H1 (cell line): ENCODE measurements at regions not wholly inside any gene's neighbourhood (a gene's known extent, or its start where the extent isn't known, plus 50 kb on each side); places are given as distances from the start of the nearest gene placed in this dataset.
A peak's percentile ranks its signal among the peaks of the same experiment; 100 is the strongest.

Source experiments
- CTCF ChIA-PET: fragments of 300-600 bp; sonication (Branson Sonifier 250); formaldehyde crosslinking; loops from one replicate; lab custom pipeline; 2021; ENCODE audit not compliant: partially characterized antibody; lab: Charles Lee
- POLR2A ChIA-PET: fragments of 300-600 bp; sonication (Branson Sonifier 250); formaldehyde crosslinking; loops from one replicate; lab custom pipeline; 2021; ENCODE audit warnings: inconsistent platforms; ENCODE audit not compliant: partially characterized antibody; lab: Charles Lee
- DNase-seq, 2 experiments: peaks; one replicate each; pipeline versions ENCODE4 v3.0.0 to v3.0.0-alpha.2; 2010 to 2022; ENCODE audit warnings: low spot score in 2 of 2, low read depth in 1 of 2, mixed read lengths in 1 of 2
- FAIRE-seq: peaks from 2 replicates; lab custom pipeline; 2011; peaks lifted over from hg19 to GRCh38; lab: Jason Lieb, UNC
- H2AFZ ChIP-seq: 2 replicates; pipeline ENCODE4 v1.8.1; 2012; ENCODE audit warnings: low read length, inconsistent platforms
- H2AK5ac ChIP-seq: 2 replicates; pipeline ENCODE4 v1.6.1; 2013; ENCODE audit warnings: low read depth, low read length
- H2BK120ac ChIP-seq: replicated peaks from 2 replicates; pipeline ENCODE3; 2013; ENCODE audit warnings: low read depth, low read length, inconsistent platforms
- H2BK12ac ChIP-seq: 2 replicates; pipeline ENCODE4 v1.6.1; 2013; ENCODE audit warnings: low read depth, low read length
- H2BK15ac ChIP-seq: 2 replicates; pipeline ENCODE4 v1.6.1; 2013; ENCODE audit warnings: low read length
- H2BK20ac ChIP-seq: 2 replicates; pipeline ENCODE4 v1.6.1; 2013; ENCODE audit warnings: low read length
- H2BK5ac ChIP-seq: 2 replicates; pipeline ENCODE4 v1.6.1; 2013; ENCODE audit warnings: low read depth, low read length
- H3K14ac ChIP-seq: 2 replicates; pipeline ENCODE4 v1.6.1; 2013; ENCODE audit warnings: inconsistent platforms; ENCODE audit not compliant: insufficient read length
- H3K18ac ChIP-seq: 2 replicates; pipeline ENCODE4 v1.6.1; 2013; ENCODE audit warnings: low read length; ENCODE audit errors: extremely low read depth
- H3K23ac ChIP-seq: 2 replicates; pipeline ENCODE4 v1.6.1; 2013; ENCODE audit warnings: inconsistent platforms; ENCODE audit not compliant: insufficient read length
- H3K23me2 ChIP-seq: 2 replicates; pipeline ENCODE4 v1.6.1; 2013; ENCODE audit warnings: low read depth, low read length
- H3K27ac ChIP-seq: 2 replicates; pipeline ENCODE4 v1.6.1; 2011; ENCODE audit warnings: low read depth, low read length, inconsistent platforms
- H3K27me3 ChIP-seq, 4 experiments: replicated peaks in 1 of 4; 1 replicate in 1 of 4; 2 replicates in 3 of 4; pipeline versions ENCODE4 v1.6.1 to v1.8.1; 2011 to 2013; ENCODE audit warnings: low read length in 3 of 4, mild to moderate bottlenecking in 3 of 4, inconsistent platforms in 2 of 4, mixed read lengths in 2 of 4, moderate library complexity in 1 of 4; ENCODE audit not compliant: control insufficient read depth in 3 of 4, insufficient read depth in 3 of 4; ENCODE audit errors: extremely low read depth in 1 of 4
- H3K36me3 ChIP-seq, 4 experiments: 2 replicates each; pipeline versions ENCODE4 v1.6.1 to v1.8.1; 2011 to 2013; ENCODE audit warnings: mild to moderate bottlenecking in 4 of 4, low read length in 3 of 4, moderate library complexity in 2 of 4, control low read depth in 1 of 4, inconsistent platforms in 1 of 4; ENCODE audit not compliant: insufficient read depth in 4 of 4, control insufficient read depth in 2 of 4
- H3K4ac ChIP-seq: replicated peaks from 2 replicates; pipeline ENCODE3; 2013; ENCODE audit warnings: low read length, low read depth, mixed read lengths, inconsistent platforms; ENCODE audit not compliant: insufficient read length
- H3K4me1 ChIP-seq, 4 experiments: replicated peaks in 1 of 4; 1 replicate in 1 of 4; 2 replicates in 3 of 4; pipeline versions ENCODE4 v1.6.1 to v1.8.1; 2011 to 2013; ENCODE audit warnings: low read length in 3 of 4, inconsistent platforms in 2 of 4, mixed read lengths in 1 of 4; ENCODE audit not compliant: insufficient read depth in 4 of 4, control insufficient read depth in 3 of 4
- H3K4me2 ChIP-seq, 2 experiments: 2 replicates each; pipeline versions ENCODE4 v1.6.1 to v1.8.1; 2011 to 2013; ENCODE audit warnings: low read depth in 2 of 2, low read length in 2 of 2, control low read depth in 1 of 2, inconsistent platforms in 1 of 2, mild to moderate bottlenecking in 1 of 2; ENCODE audit not compliant: insufficient read depth in 1 of 2
- H3K4me3 ChIP-seq, 4 experiments: fragments of 200-600, 300-600 bp in 1 of 4; sonication (generic), shearing (Covaris generic), sonication (Bioruptor Twin) in 1 of 4; 2 replicates each; pipeline versions ENCODE4 v1.5.1 to v1.8.1; 2011 to 2016; ENCODE audit warnings: low read length in 4 of 4, low read depth in 3 of 4, control low read depth in 2 of 4, inconsistent platforms in 2 of 4, mild to moderate bottlenecking in 2 of 4, mixed read lengths in 1 of 4, moderate library complexity in 1 of 4; ENCODE audit not compliant: insufficient read depth in 2 of 4; ENCODE audit errors: extremely low read depth in 1 of 4
- H3K56ac ChIP-seq: replicated peaks from 2 replicates; pipeline ENCODE3; 2013; ENCODE audit warnings: low read depth, mild to moderate bottlenecking, mixed read lengths, low read length, inconsistent platforms; ENCODE audit not compliant: insufficient read length
- H3K79me1 ChIP-seq: 2 replicates; pipeline ENCODE4 v1.6.1; 2013; ENCODE audit warnings: low read depth, low read length, control low read depth
- H3K79me2 ChIP-seq, 2 experiments: 2 replicates each; pipeline versions ENCODE4 v1.6.1 to v1.8.1; 2012 to 2013; ENCODE audit warnings: low read length in 2 of 2, mild to moderate bottlenecking in 2 of 2, inconsistent platforms in 1 of 2; ENCODE audit not compliant: insufficient read depth in 2 of 2, control insufficient read depth in 1 of 2
- H3K9ac ChIP-seq, 4 experiments: replicated peaks in 1 of 4; 1 replicate in 1 of 4; 2 replicates in 3 of 4; pipeline versions ENCODE4 v1.6.1 to v1.8.1; 2011 to 2013; ENCODE audit warnings: low read depth in 3 of 4, low read length in 3 of 4, control low read depth in 2 of 4, mild to moderate bottlenecking in 2 of 4, moderate library complexity in 2 of 4, inconsistent platforms in 1 of 4; ENCODE audit errors: extremely low read depth in 1 of 4
- H3K9me3 ChIP-seq, 2 experiments: 2 replicates each; pipeline versions ENCODE4 v1.6.1 to v1.8.1; 2012 to 2013; ENCODE audit warnings: mild to moderate bottlenecking in 2 of 2, moderate library complexity in 2 of 2, control low read depth in 1 of 2, inconsistent platforms in 1 of 2, low read depth in 1 of 2, low read length in 1 of 2, mixed read lengths in 1 of 2; ENCODE audit not compliant: insufficient read depth in 2 of 2
- H4K20me1 ChIP-seq, 2 experiments: replicated peaks in 1 of 2; 2 replicates each; pipeline versions ENCODE3 to v1.8.1; 2011 to 2013; ENCODE audit warnings: inconsistent platforms in 2 of 2, low read length in 2 of 2, mild to moderate bottlenecking in 1 of 2; ENCODE audit not compliant: insufficient read depth in 2 of 2, control insufficient read depth in 1 of 2
- H4K5ac ChIP-seq: 2 replicates; pipeline ENCODE4 v1.6.1; 2013; ENCODE audit warnings: low read length, low read depth, mixed read lengths, inconsistent platforms; ENCODE audit not compliant: insufficient read length
- H4K8ac ChIP-seq: 2 replicates; pipeline ENCODE4 v1.8.0; 2013; ENCODE audit warnings: mild to moderate bottlenecking, moderate library complexity, low read length, inconsistent platforms; ENCODE audit not compliant: insufficient read depth; ENCODE audit errors: extremely low read depth
- H4K91ac ChIP-seq: replicated peaks from 2 replicates; pipeline ENCODE3; 2013; ENCODE audit warnings: low read length, mixed read lengths, inconsistent platforms; ENCODE audit not compliant: insufficient read length
- BCL11A ChIP-seq, 2 experiments: IDR thresholded peaks; one replicate each; pipeline ENCODE4 v1.6.1; 2011; ENCODE audit warnings: low read depth in 2 of 2, low read length in 2 of 2, mild to moderate bottlenecking in 2 of 2
- CBX5 ChIP-seq: fragments of 300-800, 300-1000 bp; sonication (generic); IDR thresholded peaks from 2 replicates; pipeline ENCODE4 v1.7.1; 2016; ENCODE audit warnings: antibody characterized with exemption, low read length, low read depth
- CBX8 ChIP-seq: fragments of 300-800, 300-1000 bp; sonication (generic); IDR thresholded peaks from 2 replicates; pipeline ENCODE4 v1.7.1; 2016; ENCODE audit warnings: low read depth, low read length, borderline replicate concordance
- CEBPB ChIP-seq: IDR thresholded peaks from 2 replicates; pipeline ENCODE4 v1.6.1; 2012; ENCODE audit warnings: low read depth, low read length
- JUN ChIP-seq: IDR thresholded peaks from 2 replicates; pipeline ENCODE4 v1.6.1; 2011; ENCODE audit warnings: low read depth, mild to moderate bottlenecking, improper control_type of control experiment, low read length
- SIX5 ChIP-seq: IDR thresholded peaks from 2 replicates; pipeline ENCODE4 v1.6.1; 2011; ENCODE audit warnings: mild to moderate bottlenecking, low read depth, low read length
- TEAD4 ChIP-seq: IDR thresholded peaks from 2 replicates; pipeline ENCODE4 v1.6.1; 2012; ENCODE audit warnings: low read depth, low read length, inconsistent platforms, mixed read lengths
- YY1 ChIP-seq: IDR thresholded peaks from 2 replicates; pipeline ENCODE4 v1.6.1; 2011; ENCODE audit warnings: low read depth, mild to moderate bottlenecking, low read length
- WGBS, 2 experiments: shearing (Covaris generic) in 1 of 2; methylation state at CpG; one replicate each; pipeline versions ENCODE4 v1.1.6 to v1.1.7; 2013 to 2015; ENCODE audit warnings: low lambda C conversion rate in 2 of 2, mixed read lengths in 2 of 2, inconsistent platforms in 1 of 2, low coverage in 1 of 2, missing lambda C conversion rate in 1 of 2; ENCODE audit not compliant: insufficient replicate concordance in 2 of 2, insufficient coverage in 1 of 2, insufficient read length in 1 of 2; ENCODE audit errors: extremely low coverage in 1 of 2, missing lambda C conversion rate in 1 of 2; 5-methylcytosine and 5-hydroxymethylcytosine counted together

DNA sequence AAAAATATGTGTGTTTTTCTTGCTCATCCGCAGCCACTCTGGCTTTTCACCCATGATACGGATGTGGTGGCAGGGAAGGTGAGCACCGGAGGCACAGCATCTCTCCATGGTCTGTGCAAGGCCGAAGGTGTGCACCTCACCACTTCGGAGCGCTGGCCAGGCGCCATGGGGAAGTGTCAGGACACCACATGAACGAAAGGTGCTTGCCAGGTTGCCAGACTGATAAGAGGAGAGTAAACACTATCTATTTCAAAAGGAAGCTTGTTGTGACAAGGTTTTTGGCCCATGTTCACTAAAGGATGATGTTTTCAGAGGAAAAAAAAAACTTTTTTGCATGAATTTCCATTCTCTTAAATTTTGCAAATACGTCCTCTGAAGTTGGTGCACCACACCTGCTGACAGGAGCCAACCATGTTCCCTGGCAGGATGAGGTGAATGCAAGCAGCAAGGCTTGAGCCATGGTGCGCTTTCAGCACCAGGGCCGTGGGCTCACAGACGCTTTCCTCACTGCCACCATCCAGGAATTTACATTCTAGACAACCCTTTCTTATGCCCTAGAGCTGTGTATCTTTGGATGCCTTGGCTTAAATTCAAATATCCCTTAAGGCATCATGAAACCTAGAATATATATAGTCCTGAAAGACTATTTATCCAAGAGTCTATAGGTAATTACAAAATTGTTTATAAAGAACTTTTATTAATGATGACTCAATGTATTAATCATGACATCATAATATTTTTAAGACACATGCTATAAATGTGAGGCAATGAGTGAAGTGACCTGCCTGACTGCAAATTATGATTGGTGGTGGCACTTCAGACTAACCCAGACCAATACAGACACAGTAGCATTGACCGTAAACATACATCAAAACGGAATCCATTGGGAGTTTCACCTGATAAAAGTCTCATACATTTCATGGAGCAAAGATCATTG, 234.5 kb downstream of the TFAP2A start:
- H3K18ac ChIP-seq, result no peak overlapping the region
- no peaks in the 10 kb centered on the region for H3K79me1 ChIP-seq
- no peaks in the 10 kb centered on the region for H3K9me3 ChIP-seq
- H3K4me2 ChIP-seq, result no peak overlapping the region
- H2BK20ac ChIP-seq, result no peak overlapping the region
- no peak overlapping the region for H2AFZ ChIP-seq
- no peak overlapping the region for H4K5ac ChIP-seq
- no peak overlapping the region for H2BK120ac ChIP-seq
- no peaks in the 10 kb centered on the region; the same call in 1 of the 2 replicates for H3K23me2 ChIP-seq
- H2BK15ac ChIP-seq, result no peak overlapping the region
- TF ChIP-seq CBX5 (no peak), CBX8 (no peak), BCL11A (IDR thresholded peaks at IDR 0.05; ENCODE audit: low read depth in 2 of 2, low read length in 2 of 2) (no peak), SIX5 (no peak), CEBPB (no peak), JUN (no peak), TEAD4 (no peak), YY1 (no peak)
- 85% methylated on average over 14 of the region's 14 CpGs; no CpG with 5 or more reads in 1 of the 2 experiments for WGBS, 2 experiments
- no peak overlapping the region for H3K23ac ChIP-seq
- H4K8ac ChIP-seq, result peak overlapping the region; percentile 40; the same call in 1 of the 2 replicates
- no peak overlapping the region for H2AK5ac ChIP-seq
- H2BK5ac ChIP-seq, result no peak overlapping the region
- no peak overlapping the region for H2BK12ac ChIP-seq
- H3K9ac ChIP-seq, result no peak overlapping the region
- H3K36me3 ChIP-seq, result no peaks in the 10 kb centered on the region
- H3K4ac ChIP-seq, result no peak overlapping the region
- H3K4me1 ChIP-seq, result no peaks in the 10 kb centered on the region
- H3K79me2 ChIP-seq, result no peaks in the 10 kb centered on the region
- H3K56ac ChIP-seq, result no peak overlapping the region
- DNase-seq (no peak), FAIRE-seq (no peak)
- no peak overlapping the region for H4K91ac ChIP-seq
- ChIA-PET CTCF (interaction anchor here (1.2 kb wide), 1 partner anchor 249 kb away, joined by 3 read pairs; no protein-coding TSS in a partner anchor), POLR2A (no interaction called here)
- no peaks in the 10 kb centered on the region for H3K27me3 ChIP-seq
- no peak overlapping the region for H3K4me3 ChIP-seq
- no peak overlapping the region for H3K27ac ChIP-seq
- no peak overlapping the region for H3K14ac ChIP-seq
- H4K20me1 ChIP-seq, result no peaks in the 10 kb centered on the region
